Limb (tissue), 2 donors: ENCODE measurements at regions not wholly inside any gene's neighbourhood (a gene's known extent, or its start where the extent isn't known, plus 50 kb on each side); places are given as distances from the start of the nearest gene placed in this dataset.
A peak's percentile ranks its signal among the peaks of the same experiment; 100 is the strongest.
"Not testable (repeated sequence)": the region's sequence is repeated elsewhere in the genome, so short reads cannot be mapped to it uniquely, and the experiment has no call there.

Experiments
- DNase-seq, 2 donors: peaks; one replicate each; pipeline ENCODE4 v3.0.0-alpha.2; 2016; ENCODE audit errors: extremely low spot score in 2 of 2

GRCh38 chr5:71821029-71821428, 102.0 kb downstream of the CARTPT start:
- DNase-seq: no peak

GRCh38 chr5:71822065-71822464, 103.0 kb downstream of the CARTPT start:
- DNase-seq: not testable (repeated sequence)

- no peak for DNase-seq
These were observed 106.9 kb downstream of the CARTPT start for GRCh38 chr5:71825992-71826391.

- no peak for DNase-seq
These were observed 109.4 kb downstream of the CARTPT start for GRCh38 chr5:71828291-71829040.

GRCh38 chr5:71829206-71829605, 110.1 kb downstream of the CARTPT start:
- DNase-seq: no peak

GRCh38 chr5:71830681-71831539, 111.8 kb downstream of the CARTPT start:
- peak; percentile 75 to 79 for DNase-seq

GRCh38 chr5:71832812-71833715, 114.0 kb downstream of the CARTPT start:
- DNase-seq: no peak

GRCh38 chr5:71834601-71835000, 115.5 kb downstream of the CARTPT start:
- no peak for DNase-seq

GRCh38 chr5:71836084-71836483, 117.0 kb downstream of the CARTPT start:
- DNase-seq: no peak

- no peak for DNase-seq
These were observed 117.6 kb downstream of the CARTPT start for GRCh38 chr5:71836559-71837112.

- no peak for DNase-seq
These were observed 119.2 kb downstream of the CARTPT start for GRCh38 chr5:71838286-71838685.

- DNase-seq: no peak
These were observed 120.2 kb downstream of the CARTPT start for GRCh38 chr5:71839096-71839884.

GRCh38 chr5:71841107-71841506, 122.0 kb downstream of the CARTPT start:
- no peak for DNase-seq

GRCh38 chr5:71843111-71843510, 124.0 kb downstream of the CARTPT start:
- no peak for DNase-seq

- no peak for DNase-seq
These were observed 125.8 kb downstream of the CARTPT start for GRCh38 chr5:71844862-71845261.

- no peak for DNase-seq
These were observed 140.4 kb downstream of the CARTPT start for GRCh38 chr5:71859515-71859914.

GRCh38 chr5:71860048-71860447, 141.0 kb downstream of the CARTPT start:
- no peak for DNase-seq

GRCh38 chr5:71861682-71862081, 142.6 kb downstream of the CARTPT start:
- DNase-seq: no peak

- DNase-seq: no peak
These were observed 143.0 kb downstream of the CARTPT start for GRCh38 chr5:71862087-71862486.

- no peak for DNase-seq
These were observed 143.5 kb downstream of the CARTPT start for GRCh38 chr5:71862507-71863060.
